ENCODE measurements at regions not wholly inside any gene's neighbourhood (a gene's known extent, or its start where the extent isn't known, plus 50 kb on each side); places are given as distances from the start of the nearest gene placed in this dataset.

DNA sequence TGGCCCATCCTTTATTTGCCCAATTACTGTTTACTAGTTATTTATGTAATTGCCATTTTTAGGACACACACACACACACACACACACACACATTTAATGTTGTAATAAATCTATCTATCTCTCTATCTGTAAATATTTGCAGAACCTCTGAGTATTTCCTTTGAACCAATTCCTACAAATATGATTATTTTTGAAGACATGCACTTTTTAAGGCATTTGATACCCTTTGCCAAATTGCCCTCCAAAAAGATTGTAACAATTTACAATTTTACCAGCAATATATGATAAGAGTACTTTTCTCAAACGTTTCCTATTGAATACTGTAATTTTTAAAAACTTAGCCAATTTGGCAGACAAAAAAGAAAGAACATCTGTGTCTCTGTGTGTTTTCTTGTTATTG, 143.8 kb upstream of the FOXF1 start:
- no peak for DNase-seq (ENCODE audit: low spot score)

DNA sequence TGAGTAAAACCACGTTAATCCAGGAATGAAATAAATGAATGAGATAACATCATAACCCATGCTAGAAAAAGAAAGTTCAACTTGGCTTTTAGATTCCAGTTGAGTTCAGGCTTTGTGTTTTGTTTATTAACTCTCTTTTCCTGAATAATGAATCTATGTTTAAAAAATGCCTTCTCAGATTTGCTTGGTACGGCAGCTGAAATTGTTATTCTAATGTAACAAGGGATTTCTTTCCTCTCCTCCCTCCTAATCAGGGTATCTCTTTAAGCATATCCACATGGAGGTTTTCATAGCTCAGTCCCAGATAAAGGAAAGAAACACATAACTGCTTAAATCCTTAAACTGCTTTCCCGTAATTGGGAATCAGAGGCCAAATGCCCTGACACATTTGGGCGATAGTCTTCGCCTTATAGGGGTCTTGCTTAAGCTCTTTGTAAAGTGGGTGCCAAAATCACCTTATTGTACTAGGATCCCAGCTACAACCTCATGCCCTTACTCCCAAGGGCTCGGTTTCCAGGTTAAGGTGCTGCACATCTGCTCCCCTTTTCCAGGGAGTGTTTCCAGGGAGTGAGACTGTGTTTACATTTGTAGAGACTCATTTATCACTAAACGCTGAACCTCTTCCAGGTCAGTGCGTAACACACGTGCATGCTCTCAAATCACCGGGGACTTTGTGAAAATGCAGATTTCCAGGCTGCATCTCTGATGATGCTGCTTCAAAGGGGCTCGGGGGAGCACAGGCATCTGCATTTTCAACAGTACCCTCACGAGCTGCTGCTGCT, 142.8 kb upstream of the FOXF1 start:
- no peak for DNase-seq (ENCODE audit: low spot score)

GRCh38 chr16:86368261-86368660, 142.1 kb upstream of the FOXF1 start:
- DNase-seq (ENCODE audit: low spot score): no peak

GRCh38 chr16:86370062-86370461, 140.3 kb upstream of the FOXF1 start:
- no peak for DNase-seq (ENCODE audit: low spot score)

DNA sequence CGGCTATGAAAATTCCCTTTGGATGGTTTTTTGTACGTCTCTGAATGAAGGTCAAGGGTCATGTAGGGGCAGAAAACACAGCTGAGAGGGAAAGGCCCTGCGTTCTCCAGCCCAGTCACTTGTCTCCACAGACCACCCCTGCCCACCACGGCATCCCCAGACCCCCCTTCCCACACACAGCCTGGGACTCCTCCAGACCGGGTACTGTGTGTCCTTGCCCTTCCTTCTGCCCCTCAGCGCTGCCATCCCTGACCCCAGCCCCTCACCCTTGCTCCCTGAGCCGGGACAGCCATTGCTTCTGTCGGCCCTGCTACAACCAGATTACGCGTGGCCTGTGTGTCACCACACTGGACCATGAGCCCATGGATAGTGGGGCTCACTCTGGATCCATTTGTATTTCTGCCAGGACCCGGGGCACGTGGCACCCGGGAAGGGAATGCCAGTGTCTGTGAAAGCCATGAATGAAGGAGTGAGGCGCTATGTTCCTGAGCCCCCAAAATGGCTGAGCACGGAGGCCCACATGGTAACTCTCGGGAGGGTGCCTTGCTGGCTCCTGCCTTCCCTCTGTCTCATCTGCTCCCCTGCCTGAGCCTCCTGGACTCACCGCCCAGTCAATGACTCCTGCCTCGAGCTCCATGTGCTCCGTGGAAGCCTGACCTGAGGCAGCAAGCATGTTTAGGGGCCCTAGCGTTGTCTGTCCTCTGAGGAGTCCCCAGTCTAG, 139.1 kb upstream of the FOXF1 start:
- DNase-seq (ENCODE audit: low spot score): no peak

- DNase-seq (ENCODE audit: low spot score): no peak
These were observed 138.1 kb upstream of the FOXF1 start for GRCh38 chr16:86372193-86372592.

DNA sequence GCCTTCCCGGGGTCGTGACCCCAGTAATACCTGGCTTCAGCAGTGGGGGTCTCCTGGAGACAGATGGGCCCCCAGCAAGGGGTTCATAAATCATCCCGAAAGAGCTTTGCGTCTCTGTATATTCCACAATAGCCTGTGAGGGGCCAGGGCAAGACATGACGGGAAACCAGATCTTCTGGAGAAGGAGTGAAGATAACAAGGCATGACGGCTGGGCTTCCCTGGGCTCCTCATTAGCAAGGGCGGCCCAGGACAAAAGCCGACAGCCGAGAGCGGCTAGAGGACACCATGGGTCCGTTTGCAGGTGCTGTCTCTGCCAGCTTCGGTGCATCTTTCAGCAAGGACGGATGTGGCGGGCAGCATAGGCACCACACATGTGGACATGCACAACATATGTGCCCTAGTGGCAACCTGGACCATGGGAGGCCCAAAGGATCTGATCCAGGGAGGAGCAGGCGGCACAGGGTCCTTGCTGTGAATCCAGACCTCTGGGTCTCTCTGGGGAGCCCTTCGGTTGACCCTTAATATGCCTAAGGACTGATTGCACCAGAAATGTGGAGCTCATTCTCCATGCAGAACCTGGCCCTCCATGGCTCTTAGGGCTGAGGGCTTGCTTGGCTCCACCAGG, 136.9 kb upstream of the FOXF1 start:
- no peak for DNase-seq (ENCODE audit: low spot score)

DNA sequence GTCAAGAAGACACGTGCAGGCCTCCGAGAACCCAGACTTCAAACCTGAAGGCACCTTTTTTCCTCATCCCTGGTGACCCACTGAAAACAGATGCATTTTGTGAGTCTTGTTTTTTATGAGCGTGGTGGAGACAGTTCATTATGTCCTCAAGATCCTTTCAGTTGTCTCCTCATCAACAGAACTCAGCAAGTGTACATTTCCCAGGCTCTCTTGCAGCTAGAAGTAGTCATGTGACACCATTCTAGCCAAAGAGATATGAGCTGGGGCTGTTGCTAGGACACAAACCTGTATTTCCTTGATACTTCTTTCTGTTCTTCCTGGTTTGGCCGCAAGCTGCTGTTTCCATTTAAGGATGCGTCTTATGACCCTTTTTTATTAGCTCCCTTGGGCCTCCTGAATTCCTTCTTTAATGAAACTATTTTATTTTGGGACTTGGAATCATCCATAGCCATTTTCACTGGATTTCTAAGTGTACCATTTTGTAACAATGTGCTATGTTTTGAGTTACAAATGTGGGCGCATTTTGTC, 135.7 kb upstream of the FOXF1 start:
- DNase-seq (ENCODE audit: low spot score): no peak

DNA sequence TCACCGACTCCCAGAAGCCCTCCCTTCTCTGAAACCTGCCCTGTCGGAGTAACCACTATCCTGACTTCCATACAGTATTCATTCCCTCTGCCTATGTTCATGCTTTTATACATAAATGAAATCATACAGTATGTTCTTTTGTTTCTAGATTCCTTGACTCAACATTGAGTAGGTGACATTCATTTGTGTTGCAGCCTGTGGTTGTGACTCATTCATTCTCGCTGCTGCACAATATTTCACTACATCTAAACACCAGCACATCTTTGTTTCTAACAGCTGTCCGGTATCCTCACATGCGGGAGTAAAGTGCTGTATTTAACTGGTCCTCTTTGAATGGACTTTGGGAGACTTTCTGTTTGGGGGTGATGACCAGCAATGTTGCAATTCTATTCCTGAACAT, 135.0 kb upstream of the FOXF1 start:
- no peak for DNase-seq (ENCODE audit: low spot score)

- no peak for DNase-seq (ENCODE audit: low spot score)
These were observed 134.5 kb upstream of the FOXF1 start for GRCh38 chr16:86375851-86376250.

GRCh38 chr16:86376837-86377236, 133.5 kb upstream of the FOXF1 start:
- no peak for DNase-seq (ENCODE audit: low spot score)

- no peak for DNase-seq (ENCODE audit: low spot score)
These were observed 132.9 kb upstream of the FOXF1 start for GRCh38 chr16:86377251-86378022.

DNA sequence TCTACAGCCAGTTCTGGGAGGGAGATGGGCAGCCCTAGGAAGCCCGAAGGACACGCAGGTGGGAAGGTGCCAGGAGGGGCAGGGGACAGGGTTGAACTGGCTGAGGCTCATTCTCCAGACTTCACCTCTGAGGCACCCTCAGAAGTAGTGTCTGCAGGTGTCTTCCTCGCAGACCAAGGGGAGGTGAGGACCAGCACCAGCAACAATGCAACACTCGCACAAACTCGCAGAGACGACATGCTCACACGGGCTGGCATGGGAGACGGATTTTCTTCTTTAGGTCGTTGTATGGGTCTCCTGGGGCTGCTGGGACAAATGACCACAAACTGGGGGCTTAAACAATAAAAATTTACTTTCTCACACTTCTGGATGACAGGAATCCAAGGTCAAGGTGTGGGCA, 132.2 kb upstream of the FOXF1 start:
- no peak for DNase-seq (ENCODE audit: low spot score)

GRCh38 chr16:86378831-86379504, 131.4 kb upstream of the FOXF1 start:
- DNase-seq (ENCODE audit: low spot score): no peak

GRCh38 chr16:86379505-86379846, 130.9 kb upstream of the FOXF1 start:
- DNase-seq (ENCODE audit: low spot score): no peak

GRCh38 chr16:86380030-86380429, 130.3 kb upstream of the FOXF1 start:
- no peak for DNase-seq (ENCODE audit: low spot score)

DNA sequence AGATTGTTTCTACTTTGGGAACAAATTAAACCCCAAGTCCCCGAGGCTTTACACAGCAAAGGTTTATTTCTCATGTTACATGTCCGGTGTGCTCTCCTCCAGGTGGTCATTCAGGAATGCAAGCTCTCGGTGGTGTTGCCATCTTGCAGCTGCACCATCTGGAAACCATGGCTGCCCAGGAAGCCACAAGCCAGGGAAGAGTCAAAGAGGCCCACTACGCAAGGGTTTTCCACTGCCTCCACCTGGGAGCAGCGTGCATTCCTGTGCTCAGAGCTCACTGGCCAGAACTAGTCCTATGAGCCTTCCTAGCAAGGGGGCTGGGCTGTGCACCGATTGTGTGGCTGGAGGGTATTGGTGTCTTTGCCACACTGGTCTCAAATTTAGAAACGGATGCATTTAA, 128.8 kb upstream of the FOXF1 start:
- DNase-seq (ENCODE audit: low spot score): no peak

- DNase-seq (ENCODE audit: low spot score): no peak
These were observed 128.1 kb upstream of the FOXF1 start for GRCh38 chr16:86382067-86382773.

DNA sequence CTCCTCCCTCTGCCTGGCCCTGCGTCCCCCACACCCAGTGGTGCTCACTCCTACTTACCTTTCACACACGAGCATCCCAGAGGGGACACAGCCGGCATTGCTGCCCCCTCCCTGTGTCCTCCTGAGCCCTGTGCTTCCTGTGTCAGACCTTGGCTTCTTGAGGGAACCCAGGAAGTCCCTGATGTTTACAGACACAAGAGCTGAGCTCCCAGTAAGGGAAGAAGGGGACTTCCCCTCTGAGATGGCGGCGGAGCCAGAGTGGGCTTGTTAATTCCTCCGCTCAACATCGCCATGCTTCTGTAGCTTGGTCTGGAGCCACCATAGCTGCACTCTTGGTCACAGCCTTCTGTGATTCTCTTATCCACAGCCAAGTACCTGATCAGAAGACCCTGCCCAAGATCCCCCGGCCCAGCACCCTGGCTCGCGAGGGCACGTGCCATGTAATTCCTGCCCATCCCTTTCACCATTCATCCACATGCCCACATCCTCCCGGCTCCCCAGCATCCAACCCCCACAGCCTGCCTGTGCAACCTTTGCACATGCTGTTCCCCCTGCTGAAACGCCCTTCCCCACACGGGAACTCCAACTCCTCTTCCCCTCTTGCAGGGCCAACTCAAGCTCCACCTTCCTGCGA, 127.4 kb upstream of the FOXF1 start:
- no peak for DNase-seq (ENCODE audit: low spot score)

GRCh38 chr16:86383488-86384262, 126.7 kb upstream of the FOXF1 start:
- DNase-seq (ENCODE audit: low spot score): no peak

Data from CD4-positive, alpha-beta T cell treated with Interleukin-2 at 100 ng/mL for 4 hours (primary cell).